ENCODE measurements at regions not wholly inside any gene's neighbourhood (a gene's known extent, or its start where the extent isn't known, plus 50 kb on each side); places are given as distances from the start of the nearest gene placed in this dataset.

- Mint-ChIP-seq H3K4me1 (peaks cover 22% of the 10 kb centered on the region), H3K27me3 (ENCODE audit: low read depth) (no peaks in the 10 kb centered on the region), H3K9me3 (no peaks in the 10 kb centered on the region), H3K27ac (no peak overlapping the region), H3K4me3 (no peak overlapping the region), H3K36me3 (no peaks in the 10 kb centered on the region)
- POLR2A ChIA-PET = no interaction called here
- CTCF ChIA-PET = interaction anchor here (1.2 to 1.4 kb wide), 3 partner anchors 9 to 267 kb away, joined by 3 read pairs; no protein-coding TSS in a partner anchor
- TF ChIP-seq RELA (CRISPR knock-in tag; IDR thresholded peaks at IDR 0.05; ENCODE audit: borderline replicate concordance) = no peak
- no peak for TF ChIP-seq ZNF423 (CRISPR knock-in tag; IDR thresholded peaks at IDR 0.05)
- TF ChIP-seq, protein P1, sequence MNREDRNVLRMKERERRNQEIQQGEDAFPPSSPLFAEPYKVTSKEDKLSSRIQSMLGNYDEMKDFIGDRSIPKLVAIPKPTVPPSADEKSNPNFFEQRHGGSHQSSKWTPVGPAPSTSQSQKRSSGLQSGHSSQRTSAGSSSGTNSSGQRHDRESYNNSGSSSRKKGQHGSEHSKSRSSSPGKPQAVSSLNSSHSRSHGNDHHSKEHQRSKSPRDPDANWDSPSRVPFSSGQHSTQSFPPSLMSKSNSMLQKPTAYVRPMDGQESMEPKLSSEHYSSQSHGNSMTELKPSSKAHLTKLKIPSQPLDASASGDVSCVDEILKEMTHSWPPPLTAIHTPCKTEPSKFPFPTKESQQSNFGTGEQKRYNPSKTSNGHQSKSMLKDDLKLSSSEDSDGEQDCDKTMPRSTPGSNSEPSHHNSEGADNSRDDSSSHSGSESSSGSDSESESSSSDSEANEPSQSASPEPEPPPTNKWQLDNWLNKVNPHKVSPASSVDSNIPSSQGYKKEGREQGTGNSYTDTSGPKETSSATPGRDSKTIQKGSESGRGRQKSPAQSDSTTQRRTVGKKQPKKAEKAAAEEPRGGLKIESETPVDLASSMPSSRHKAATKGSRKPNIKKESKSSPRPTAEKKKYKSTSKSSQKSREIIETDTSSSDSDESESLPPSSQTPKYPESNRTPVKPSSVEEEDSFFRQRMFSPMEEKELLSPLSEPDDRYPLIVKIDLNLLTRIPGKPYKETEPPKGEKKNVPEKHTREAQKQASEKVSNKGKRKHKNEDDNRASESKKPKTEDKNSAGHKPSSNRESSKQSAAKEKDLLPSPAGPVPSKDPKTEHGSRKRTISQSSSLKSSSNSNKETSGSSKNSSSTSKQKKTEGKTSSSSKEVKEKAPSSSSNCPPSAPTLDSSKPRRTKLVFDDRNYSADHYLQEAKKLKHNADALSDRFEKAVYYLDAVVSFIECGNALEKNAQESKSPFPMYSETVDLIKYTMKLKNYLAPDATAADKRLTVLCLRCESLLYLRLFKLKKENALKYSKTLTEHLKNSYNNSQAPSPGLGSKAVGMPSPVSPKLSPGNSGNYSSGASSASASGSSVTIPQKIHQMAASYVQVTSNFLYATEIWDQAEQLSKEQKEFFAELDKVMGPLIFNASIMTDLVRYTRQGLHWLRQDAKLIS (CRISPR knock-in tag; IDR thresholded peaks at IDR 0.05; ENCODE audit: borderline replicate concordance) = no peak
- TF ChIP-seq ZNF396 (CRISPR knock-in tag; IDR thresholded peaks at IDR 0.05; ENCODE audit: borderline replicate concordance) = no peak
- no peak for TF ChIP-seq JAZF1 (CRISPR knock-in tag; IDR thresholded peaks at IDR 0.05)
- no peak for TF ChIP-seq ZNF416 (CRISPR knock-in tag; IDR thresholded peaks at IDR 0.05)
- DNase-seq (ENCODE audit: low spot score) (no peak), ATAC-seq (no peak)
These were observed 114.5 kb downstream of the DACT1 start for GRCh38 chr14:58752289-58752688.

- no peaks in the 10 kb centered on the region for H3K9me3 Mint-ChIP-seq
- H3K4me1 Mint-ChIP-seq = peaks cover 22% of the 10 kb centered on the region
- ChIA-PET CTCF (interaction anchor here (1.2 to 1.4 kb wide), 3 partner anchors 9 to 266 kb away, joined by 3 read pairs; no protein-coding TSS in a partner anchor), POLR2A (no interaction called here)
- no peak overlapping the region for H3K27ac Mint-ChIP-seq
- H3K36me3 Mint-ChIP-seq = no peaks in the 10 kb centered on the region
- no peak for ATAC-seq
- no peak overlapping the region for H3K4me3 Mint-ChIP-seq
- no peaks in the 10 kb centered on the region for H3K27me3 Mint-ChIP-seq (ENCODE audit: low read depth)
- TF ChIP-seq, protein P2, sequence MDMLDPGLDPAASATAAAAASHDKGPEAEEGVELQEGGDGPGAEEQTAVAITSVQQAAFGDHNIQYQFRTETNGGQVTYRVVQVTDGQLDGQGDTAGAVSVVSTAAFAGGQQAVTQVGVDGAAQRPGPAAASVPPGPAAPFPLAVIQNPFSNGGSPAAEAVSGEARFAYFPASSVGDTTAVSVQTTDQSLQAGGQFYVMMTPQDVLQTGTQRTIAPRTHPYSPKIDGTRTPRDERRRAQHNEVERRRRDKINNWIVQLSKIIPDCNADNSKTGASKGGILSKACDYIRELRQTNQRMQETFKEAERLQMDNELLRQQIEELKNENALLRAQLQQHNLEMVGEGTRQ (CRISPR knock-in tag; IDR thresholded peaks at IDR 0.05) = no peak
- TF ChIP-seq SMAD4 (CRISPR knock-in tag; IDR thresholded peaks at IDR 0.05) = no peak
- TF ChIP-seq, protein P3, sequence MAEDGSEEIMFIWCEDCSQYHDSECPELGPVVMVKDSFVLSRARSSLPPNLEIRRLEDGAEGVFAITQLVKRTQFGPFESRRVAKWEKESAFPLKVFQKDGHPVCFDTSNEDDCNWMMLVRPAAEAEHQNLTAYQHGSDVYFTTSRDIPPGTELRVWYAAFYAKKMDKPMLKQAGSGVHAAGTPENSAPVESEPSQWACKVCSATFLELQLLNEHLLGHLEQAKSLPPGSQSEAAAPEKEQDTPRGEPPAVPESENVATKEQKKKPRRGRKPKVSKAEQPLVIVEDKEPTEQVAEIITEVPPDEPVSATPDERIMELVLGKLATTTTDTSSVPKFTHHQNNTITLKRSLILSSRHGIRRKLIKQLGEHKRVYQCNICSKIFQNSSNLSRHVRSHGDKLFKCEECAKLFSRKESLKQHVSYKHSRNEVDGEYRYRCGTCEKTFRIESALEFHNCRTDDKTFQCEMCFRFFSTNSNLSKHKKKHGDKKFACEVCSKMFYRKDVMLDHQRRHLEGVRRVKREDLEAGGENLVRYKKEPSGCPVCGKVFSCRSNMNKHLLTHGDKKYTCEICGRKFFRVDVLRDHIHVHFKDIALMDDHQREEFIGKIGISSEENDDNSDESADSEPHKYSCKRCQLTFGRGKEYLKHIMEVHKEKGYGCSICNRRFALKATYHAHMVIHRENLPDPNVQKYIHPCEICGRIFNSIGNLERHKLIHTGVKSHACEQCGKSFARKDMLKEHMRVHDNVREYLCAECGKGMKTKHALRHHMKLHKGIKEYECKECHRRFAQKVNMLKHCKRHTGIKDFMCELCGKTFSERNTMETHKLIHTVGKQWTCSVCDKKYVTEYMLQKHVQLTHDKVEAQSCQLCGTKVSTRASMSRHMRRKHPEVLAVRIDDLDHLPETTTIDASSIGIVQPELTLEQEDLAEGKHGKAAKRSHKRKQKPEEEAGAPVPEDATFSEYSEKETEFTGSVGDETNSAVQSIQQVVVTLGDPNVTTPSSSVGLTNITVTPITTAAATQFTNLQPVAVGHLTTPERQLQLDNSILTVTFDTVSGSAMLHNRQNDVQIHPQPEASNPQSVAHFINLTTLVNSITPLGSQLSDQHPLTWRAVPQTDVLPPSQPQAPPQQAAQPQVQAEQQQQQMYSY (CRISPR knock-in tag; IDR thresholded peaks at IDR 0.05) = no peak
- DNase-seq (ENCODE audit: low spot score) = no peak
These were observed 115.0 kb downstream of the DACT1 start for GRCh38 chr14:58752771-58753201.

- Mint-ChIP-seq H3K4me3 (no peak overlapping the region), H3K9me3 (no peaks in the 10 kb centered on the region), H3K27ac (peak overlapping the region; percentile 30; the same call in 1 of the 2 replicates), H3K4me1 (peaks cover 22% of the 10 kb centered on the region), H3K36me3 (no peaks in the 10 kb centered on the region), H3K27me3 (ENCODE audit: low read depth) (no peaks in the 10 kb centered on the region)
- no peak for DNase-seq (ENCODE audit: low spot score)
- ATAC-seq = peak; percentile 90
- ChIA-PET POLR2A (no interaction called here), CTCF (interaction anchor here (0.6 to 0.8 kb wide), 2 partner anchors 10 to 31 kb away, joined by 3 read pairs; no protein-coding TSS in a partner anchor)
- no peak for TF ChIP-seq HMGXB4 (CRISPR knock-in tag; IDR thresholded peaks at IDR 0.05)
- TF ChIP-seq, protein P3 (CRISPR knock-in tag; IDR thresholded peaks at IDR 0.05) = no peak
- no peak for TF ChIP-seq ZNF423 (CRISPR knock-in tag; IDR thresholded peaks at IDR 0.05)
- TF ChIP-seq NFE2L1 (CRISPR knock-in tag; IDR thresholded peaks at IDR 0.05) = no peak
- no peak for TF ChIP-seq SMAD4 (CRISPR knock-in tag; IDR thresholded peaks at IDR 0.05)
- no peak for TF ChIP-seq E2F5 (CRISPR knock-in tag; IDR thresholded peaks at IDR 0.05)
- no peak for TF ChIP-seq HMGA2 (CRISPR knock-in tag; IDR thresholded peaks at IDR 0.05)
- TF ChIP-seq RELA (CRISPR knock-in tag; IDR thresholded peaks at IDR 0.05; ENCODE audit: borderline replicate concordance) = no peak
These were observed 117.5 kb downstream of the DACT1 start for GRCh38 chr14:58755031-58755925.
